Karpas-422 (cell line): ENCODE measurements at regions not wholly inside any gene's neighbourhood (a gene's known extent, or its start where the extent isn't known, plus 50 kb on each side); places are given as distances from the start of the nearest gene placed in this dataset.

Experiments
- DNase-seq: peaks from one replicate; pipeline ENCODE4 v3.0.0-alpha.2; 2015
- H2AFZ ChIP-seq: fragments of 200-600 bp; sonication (generic); 2 replicates; pipeline ENCODE4 v1.6.1; 2014; ENCODE audit warnings: antibody characterized with exemption, low read length, mixed read lengths
- H3K27ac ChIP-seq: fragments of 200-600 bp; sonication (generic); 2 replicates; pipeline ENCODE4 v1.5.1; 2014; ENCODE audit warnings: mild to moderate bottlenecking, low read length, moderate library complexity
- H3K27me3 ChIP-seq: fragments of 200-600 bp; sonication (generic); 2 replicates; pipeline ENCODE4 v1.6.1; 2014; ENCODE audit warnings: low read length, mixed read lengths
- H3K36me3 ChIP-seq: fragments of 200-600 bp; sonication (generic); 2 replicates; pipeline ENCODE4 v1.6.1; 2014; ENCODE audit warnings: low read length, mixed read lengths; ENCODE audit not compliant: insufficient read depth
- H3K4me1 ChIP-seq: fragments of 200-600 bp; sonication (generic); 2 replicates; pipeline ENCODE4 v1.6.1; 2014; ENCODE audit warnings: mild to moderate bottlenecking, low read length, mixed read lengths
- H3K4me2 ChIP-seq: fragments of 200-600 bp; sonication (generic); 2 replicates; pipeline ENCODE4 v1.6.1; 2014; ENCODE audit warnings: low read length, low read depth, mild to moderate bottlenecking; ENCODE audit not compliant: poor library complexity, severe bottlenecking
- H3K4me3 ChIP-seq: fragments of 200-600 bp; sonication (generic); 2 replicates; pipeline ENCODE4 v1.5.1; 2014; ENCODE audit warnings: mild to moderate bottlenecking, antibody characterized with exemption, low read length, mixed read lengths
- H3K79me2 ChIP-seq: fragments of 200-600 bp; sonication (generic); 2 replicates; pipeline ENCODE4 v1.6.1; 2014; ENCODE audit warnings: mild to moderate bottlenecking, low read length, mixed read lengths
- H3K9ac ChIP-seq: fragments of 200-600 bp; sonication (generic); 2 replicates; pipeline ENCODE4 v1.6.0; 2014; ENCODE audit warnings: low read length
- H3K9me2 ChIP-seq: fragments of 200-600 bp; sonication (generic), shearing (Covaris generic); replicated peaks from 2 replicates; pipeline ENCODE4 v1.6.0; 2014; ENCODE audit warnings: mild to moderate bottlenecking, low read length, moderate library complexity; ENCODE audit not compliant: insufficient read depth
- H3K9me3 ChIP-seq: fragments of 300-700, 200-600 bp; sonication (generic); 2 replicates; pipeline ENCODE4 v1.6.1; 2014; ENCODE audit warnings: low read length, mixed read lengths
- H4K20me1 ChIP-seq: fragments of 200-600 bp; sonication (generic); 2 replicates; pipeline ENCODE4 v1.6.1; 2014; ENCODE audit warnings: mild to moderate bottlenecking, antibody characterized with exemption, low read length, low read depth; ENCODE audit not compliant: insufficient read depth

GRCh38 chr10:120998782-120999285 lies 147.7 kb downstream of the WDR11 start:
- no peak for DNase-seq
- no peak overlapping the region for H3K9ac ChIP-seq

DNA sequence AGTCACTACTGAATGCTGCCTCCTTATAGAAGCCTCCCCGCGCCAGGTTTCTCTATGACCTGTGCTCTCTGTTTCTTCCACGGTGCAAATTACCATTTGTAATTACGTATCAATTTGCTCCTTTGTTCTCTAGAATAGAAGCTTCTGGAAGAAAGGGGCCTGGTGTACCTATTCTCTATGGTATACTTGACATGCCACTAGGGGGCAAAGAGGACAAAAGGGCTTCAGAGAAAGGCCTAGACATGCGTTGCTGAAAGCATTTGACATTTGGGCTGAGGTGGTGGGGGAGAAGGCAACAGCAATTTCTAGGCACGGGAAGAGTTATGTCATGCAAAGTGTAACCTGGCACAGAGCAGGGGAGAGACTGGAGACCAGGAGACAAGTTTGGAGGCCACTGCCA lies 148.7 kb downstream of the WDR11 start:
- Histone ChIP-seq H2AFZ (no peak overlapping the region), H3K9me2 (no peaks in the 10 kb centered on the region), H3K4me1 (no peaks in the 10 kb centered on the region), H3K27ac (no peak overlapping the region), H3K4me2 (no peak overlapping the region), H3K4me3 (no peak overlapping the region), H3K27me3 (no peaks in the 10 kb centered on the region; the same call in 1 of the 2 replicates), H3K79me2 (no peaks in the 10 kb centered on the region), H4K20me1 (no peaks in the 10 kb centered on the region), H3K9ac (no peak overlapping the region), H3K36me3 (no peaks in the 10 kb centered on the region), H3K9me3 (peaks cover 6% of the 10 kb centered on the region; the same call in 1 of the 2 replicates)
- peak; percentile 59 for DNase-seq

More at GRCh38 chr10:120998782-120999285, 147.7 kb downstream of the WDR11 start:
- no peaks in the 10 kb centered on the region for H3K9me2 ChIP-seq
- H3K4me2 ChIP-seq, result no peak overlapping the region
- no peak overlapping the region for H3K27ac ChIP-seq
- peaks cover 2% of the 10 kb centered on the region; the same call in 1 of the 2 replicates for H3K9me3 ChIP-seq
- H4K20me1 ChIP-seq, result no peaks in the 10 kb centered on the region
- no peaks in the 10 kb centered on the region for H3K27me3 ChIP-seq
- H3K79me2 ChIP-seq, result no peaks in the 10 kb centered on the region
- no peaks in the 10 kb centered on the region for H3K4me1 ChIP-seq
- no peak overlapping the region for H2AFZ ChIP-seq
- H3K4me3 ChIP-seq, result no peak overlapping the region
- no peaks in the 10 kb centered on the region for H3K36me3 ChIP-seq

DNA sequence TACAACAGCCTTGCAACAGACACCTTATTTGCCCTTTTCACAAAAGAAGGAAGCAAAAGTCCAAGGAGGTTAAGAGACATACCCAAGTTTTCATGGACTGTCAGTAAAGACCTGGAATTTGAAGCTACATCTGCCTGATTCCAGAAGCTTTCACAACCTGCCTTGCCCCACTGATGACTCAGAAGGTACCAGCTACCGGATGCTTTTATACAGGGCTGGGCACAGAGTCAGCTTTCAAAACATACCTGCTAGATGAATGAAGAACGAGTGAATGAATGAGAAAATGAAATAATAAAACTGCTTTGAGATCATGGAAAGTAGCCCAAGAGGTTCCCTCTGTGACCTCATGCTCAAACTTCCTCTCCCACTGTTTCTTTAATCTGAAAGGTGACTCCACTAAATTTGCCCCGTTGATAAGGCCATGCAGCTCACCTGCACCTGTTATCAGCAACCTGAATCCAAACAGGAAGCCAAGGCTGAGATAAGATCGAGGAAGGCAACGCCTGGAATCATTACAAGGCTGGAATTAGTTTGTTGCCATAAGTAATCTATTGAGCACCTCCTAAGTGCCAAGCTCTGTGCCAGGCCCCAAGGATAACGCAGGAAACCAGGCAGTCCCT lies 151.5 kb downstream of the WDR11 start:
- Histone ChIP-seq H3K27me3 (no peaks in the 10 kb centered on the region; the same call in 1 of the 2 replicates), H2AFZ (no peak overlapping the region), H3K9ac (no peak overlapping the region), H3K4me2 (no peak overlapping the region), H3K27ac (no peak overlapping the region), H3K4me1 (no peaks in the 10 kb centered on the region), H3K36me3 (peaks cover 4% of the 10 kb centered on the region; the same call in 1 of the 2 replicates), H3K9me3 (peaks cover 19% of the 10 kb centered on the region), H4K20me1 (no peaks in the 10 kb centered on the region), H3K4me3 (no peak overlapping the region), H3K9me2 (no peaks in the 10 kb centered on the region), H3K79me2 (no peaks in the 10 kb centered on the region)
- no peak for DNase-seq

DNA sequence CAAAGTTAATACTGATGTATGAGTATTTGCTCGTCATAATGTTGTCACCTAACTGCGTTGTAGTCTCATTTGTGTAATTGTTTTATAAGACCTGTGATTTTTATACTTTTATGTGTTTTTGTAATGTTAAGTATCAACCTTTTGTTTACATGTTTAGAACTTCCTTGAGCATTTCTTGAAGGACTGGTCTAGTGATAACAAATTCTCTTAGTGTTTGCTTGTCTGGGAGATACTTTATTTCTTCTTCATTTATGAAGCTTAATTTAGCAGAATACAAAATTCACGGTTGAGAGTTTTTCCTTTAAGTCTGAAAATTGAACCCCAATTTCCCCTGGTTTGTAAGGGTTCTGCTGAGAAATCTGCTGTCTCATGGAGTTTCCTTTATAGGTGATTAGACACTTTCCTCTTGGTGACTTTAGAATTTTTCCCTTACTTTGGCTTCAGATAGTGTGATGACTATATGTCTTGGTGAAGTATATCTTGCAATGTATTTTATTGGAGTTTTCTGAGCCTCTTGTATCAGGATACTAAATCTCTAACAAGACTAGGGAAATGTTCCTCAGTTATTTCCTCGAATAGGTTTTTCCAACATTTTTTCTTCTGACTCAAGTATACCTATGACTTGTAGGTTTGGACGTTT lies 154.9 kb downstream of the WDR11 start:
- no peak for DNase-seq
- H4K20me1 ChIP-seq, result no peaks in the 10 kb centered on the region
- H3K27me3 ChIP-seq, result no peaks in the 10 kb centered on the region; the same call in 1 of the 2 replicates
- no peak overlapping the region for H3K27ac ChIP-seq
- no peaks in the 10 kb centered on the region for H3K9me2 ChIP-seq
- peaks cover 4% of the 10 kb centered on the region; the same call in 1 of the 2 replicates for H3K36me3 ChIP-seq
- H3K4me3 ChIP-seq, result no peak overlapping the region
- peaks cover 19% of the 10 kb centered on the region for H3K9me3 ChIP-seq
- no peak overlapping the region for H3K4me2 ChIP-seq
- no peaks in the 10 kb centered on the region for H3K79me2 ChIP-seq
- no peak overlapping the region for H3K9ac ChIP-seq
- no peaks in the 10 kb centered on the region for H3K4me1 ChIP-seq
- no peak overlapping the region for H2AFZ ChIP-seq

DNA sequence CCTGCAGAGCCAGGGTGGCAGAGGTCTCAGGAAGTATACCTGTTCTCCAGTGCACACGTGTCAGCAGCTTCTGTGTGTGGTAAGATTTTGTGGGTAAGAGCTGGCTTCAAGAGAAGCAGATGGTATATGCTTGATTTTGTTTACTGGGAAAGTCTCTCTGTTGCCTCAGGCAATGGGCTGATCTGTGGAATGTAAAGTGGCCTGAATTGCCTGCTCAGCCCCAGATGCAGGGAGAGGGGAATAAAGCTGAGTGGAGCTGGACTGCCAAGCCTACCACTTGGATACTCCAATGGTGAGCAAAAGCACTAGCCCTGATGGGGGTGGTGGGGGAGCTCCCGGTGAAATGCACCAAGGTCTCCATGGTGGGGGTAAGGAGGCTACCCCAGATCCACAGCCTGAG lies 156.1 kb downstream of the WDR11 start:
- Histone ChIP-seq H4K20me1 (no peaks in the 10 kb centered on the region), H3K27me3 (no peaks in the 10 kb centered on the region; the same call in 1 of the 2 replicates), H3K79me2 (no peaks in the 10 kb centered on the region), H3K4me2 (no peak overlapping the region), H3K9me2 (no peaks in the 10 kb centered on the region), H3K4me3 (no peak overlapping the region), H3K9me3 (peaks cover 19% of the 10 kb centered on the region), H3K4me1 (no peaks in the 10 kb centered on the region), H3K27ac (no peak overlapping the region), H3K36me3 (peaks cover 4% of the 10 kb centered on the region; the same call in 1 of the 2 replicates), H3K9ac (no peak overlapping the region), H2AFZ (no peak overlapping the region)
- no peak for DNase-seq

DNA sequence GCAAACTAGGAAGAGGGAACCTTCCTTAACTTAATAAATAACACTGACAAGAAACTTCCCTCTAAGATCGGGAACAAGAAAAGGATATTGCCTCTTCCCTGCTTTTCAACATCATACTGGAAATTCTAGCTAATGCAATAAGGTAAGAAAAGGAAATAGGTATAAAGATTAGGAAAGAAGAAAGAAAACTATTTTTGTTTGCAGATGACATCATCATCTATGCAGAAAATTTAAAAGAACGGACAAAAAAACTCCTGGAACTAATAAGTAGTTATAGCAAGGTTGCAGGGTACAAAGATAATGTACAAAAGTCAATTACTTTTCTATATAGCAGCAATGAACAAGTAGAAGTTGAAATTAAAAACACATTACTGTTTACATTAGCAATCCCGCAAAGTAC lies 164.8 kb downstream of the WDR11 start:
- H3K9me3 ChIP-seq, result no peaks in the 10 kb centered on the region
- no peak overlapping the region for H3K4me2 ChIP-seq
- no peaks in the 10 kb centered on the region for H3K36me3 ChIP-seq
- H2AFZ ChIP-seq, result no peak overlapping the region
- no peaks in the 10 kb centered on the region for H3K27me3 ChIP-seq
- H3K9ac ChIP-seq, result no peak overlapping the region
- H4K20me1 ChIP-seq, result no peaks in the 10 kb centered on the region
- no peaks in the 10 kb centered on the region for H3K9me2 ChIP-seq
- H3K27ac ChIP-seq, result no peak overlapping the region
- no peak for DNase-seq
- no peaks in the 10 kb centered on the region for H3K79me2 ChIP-seq
- no peak overlapping the region for H3K4me3 ChIP-seq
- H3K4me1 ChIP-seq, result no peaks in the 10 kb centered on the region

- Histone ChIP-seq H4K20me1 (no peaks in the 10 kb centered on the region), H3K36me3 (no peaks in the 10 kb centered on the region), H3K79me2 (no peaks in the 10 kb centered on the region), H3K27ac (no peak overlapping the region), H3K9me2 (no peaks in the 10 kb centered on the region), H2AFZ (no peak overlapping the region), H3K4me1 (no peaks in the 10 kb centered on the region), H3K4me2 (no peak overlapping the region), H3K4me3 (no peak overlapping the region), H3K27me3 (no peaks in the 10 kb centered on the region), H3K9ac (no peak overlapping the region), H3K9me3 (no peaks in the 10 kb centered on the region)
- DNase-seq, result no peak
Measured at GRCh38 chr10:121024905-121025584, 173.9 kb downstream of the WDR11 start.

- no peak overlapping the region for H3K27ac ChIP-seq
- H3K36me3 ChIP-seq, result no peaks in the 10 kb centered on the region
- H3K4me3 ChIP-seq, result no peak overlapping the region
- no peaks in the 10 kb centered on the region for H3K9me3 ChIP-seq
- no peak overlapping the region for H3K9ac ChIP-seq
- no peaks in the 10 kb centered on the region for H3K79me2 ChIP-seq
- H3K9me2 ChIP-seq, result no peaks in the 10 kb centered on the region
- H2AFZ ChIP-seq, result no peak overlapping the region
- H4K20me1 ChIP-seq, result no peaks in the 10 kb centered on the region
- no peak overlapping the region for H3K4me2 ChIP-seq
- H3K4me1 ChIP-seq, result no peaks in the 10 kb centered on the region
- H3K27me3 ChIP-seq, result no peaks in the 10 kb centered on the region
- DNase-seq, result no peak
Measured at GRCh38 chr10:121025731-121026130, 174.6 kb downstream of the WDR11 start.
